HG03097 (cell line): ENCODE measurements at regions not wholly inside any gene's neighbourhood (a gene's known extent, or its start where the extent isn't known, plus 50 kb on each side); places are given as distances from the start of the nearest gene placed in this dataset.

Experiments used
- ATAC-seq: cut with Tn5 transposase; IDR thresholded peaks from one replicate; pipeline ENCODE4 v1.9.1; 2021; ENCODE audit not compliant: unreplicated experiment, low FRiP score

- ATAC-seq: no peak
Measured at GRCh38 chr2:189363559-189363958, 77.7 kb upstream of the WDR75 start.

GRCh38 chr2:189364607-189365006, 76.7 kb upstream of the WDR75 start:
- ATAC-seq: no peak

- no peak for ATAC-seq
Measured at GRCh38 chr2:189366349-189366748, 74.9 kb upstream of the WDR75 start.

- no peak for ATAC-seq
Measured at GRCh38 chr2:189367343-189367742, 73.9 kb upstream of the WDR75 start.

- ATAC-seq: no peak
Measured at GRCh38 chr2:189369566-189369965, 71.7 kb upstream of the WDR75 start.

GRCh38 chr2:189370719-189371118, 70.6 kb upstream of the WDR75 start:
- ATAC-seq: no peak

- ATAC-seq: no peak
Measured at GRCh38 chr2:189372688-189373257, 68.5 kb upstream of the WDR75 start.

GRCh38 chr2:189374481-189374880, 66.8 kb upstream of the WDR75 start:
- ATAC-seq: no peak

GRCh38 chr2:189375842-189376241, 65.4 kb upstream of the WDR75 start:
- ATAC-seq: no peak

GRCh38 chr2:189379287-189379630, 62.0 kb upstream of the WDR75 start:
- ATAC-seq: no peak

GRCh38 chr2:189379731-189380261, 61.5 kb upstream of the WDR75 start:
- no peak for ATAC-seq

GRCh38 chr2:189382668-189383067, 58.6 kb upstream of the WDR75 start:
- no peak for ATAC-seq

GRCh38 chr2:189386741-189387140, 54.5 kb upstream of the WDR75 start:
- ATAC-seq: no peak

- no peak for ATAC-seq
Measured at GRCh38 chr2:189391201-189391600, 50.1 kb upstream of the WDR75 start.
